ENCODE measurements at regions not wholly inside any gene's neighbourhood (a gene's known extent, or its start where the extent isn't known, plus 50 kb on each side); places are given as distances from the start of the nearest gene placed in this dataset.

- Histone ChIP-seq H3K4me1 (ENCODE audit: low read length) (no peaks in the 10 kb centered on the region), H3K79me2 (ENCODE audit: low read length) (no peaks in the 10 kb centered on the region), H4K20me1 (ENCODE audit: insufficient read depth, low read length) (no peaks in the 10 kb centered on the region), H3K36me3 (replicated peaks; ENCODE audit: low read depth, low read length) (no peaks in the 10 kb centered on the region), H3K27ac (ENCODE audit: low read length) (no peak overlapping the region), H2AFZ (ENCODE audit: low read depth, low read length) (no peak overlapping the region), H3K4me3 (ENCODE audit: low read length) (no peak overlapping the region), H3K4me2 (ENCODE audit: low read length) (no peak overlapping the region), H3K9ac (ENCODE audit: low read length) (no peak overlapping the region), H3K9me3 (ENCODE audit: insufficient read depth, low read length) (no peaks in the 10 kb centered on the region), H3K27me3 (ENCODE audit: low read depth, low read length) (no peaks in the 10 kb centered on the region)
- TF ChIP-seq EZH2phosphoT487 (IDR thresholded peaks at IDR 0.05; ENCODE audit: low read depth) (no peak), CTCF (IDR thresholded peaks at IDR 0.05; ENCODE audit: low read depth, low read length) (no peak)
These were observed 382.9 kb upstream of the NPVF start for GRCh38 chr7:25611196-25611595.

- Histone ChIP-seq H3K79me2 (ENCODE audit: low read length) (no peaks in the 10 kb centered on the region), H3K4me3 (ENCODE audit: low read length) (no peak overlapping the region), H3K4me2 (ENCODE audit: low read length) (no peak overlapping the region), H3K4me1 (ENCODE audit: low read length) (no peaks in the 10 kb centered on the region), H3K9ac (ENCODE audit: low read length) (no peak overlapping the region), H3K36me3 (replicated peaks; ENCODE audit: low read depth, low read length) (no peaks in the 10 kb centered on the region), H4K20me1 (ENCODE audit: insufficient read depth, low read length) (no peaks in the 10 kb centered on the region), H2AFZ (ENCODE audit: low read depth, low read length) (no peak overlapping the region), H3K27ac (ENCODE audit: low read length) (no peak overlapping the region), H3K27me3 (ENCODE audit: low read depth, low read length) (no peaks in the 10 kb centered on the region), H3K9me3 (ENCODE audit: insufficient read depth, low read length) (no peaks in the 10 kb centered on the region)
- no peak for TF ChIP-seq CTCF (IDR thresholded peaks at IDR 0.05; ENCODE audit: low read depth, low read length)
- no peak for TF ChIP-seq EZH2phosphoT487 (IDR thresholded peaks at IDR 0.05; ENCODE audit: low read depth)
These were observed 385.6 kb upstream of the NPVF start for GRCh38 chr7:25613912-25614311.

- Histone ChIP-seq H3K4me2 (ENCODE audit: low read length) (no peak overlapping the region), H3K4me1 (ENCODE audit: low read length) (no peaks in the 10 kb centered on the region), H3K27me3 (ENCODE audit: low read depth, low read length) (no peaks in the 10 kb centered on the region), H3K27ac (ENCODE audit: low read length) (no peak overlapping the region), H3K9ac (ENCODE audit: low read length) (no peak overlapping the region), H3K79me2 (ENCODE audit: low read length) (no peaks in the 10 kb centered on the region), H3K4me3 (ENCODE audit: low read length) (no peak overlapping the region), H4K20me1 (ENCODE audit: insufficient read depth, low read length) (no peaks in the 10 kb centered on the region), H3K9me3 (ENCODE audit: insufficient read depth, low read length) (no peaks in the 10 kb centered on the region), H2AFZ (ENCODE audit: low read depth, low read length) (no peak overlapping the region), H3K36me3 (replicated peaks; ENCODE audit: low read depth, low read length) (no peaks in the 10 kb centered on the region)
- TF ChIP-seq CTCF (IDR thresholded peaks at IDR 0.05; ENCODE audit: low read depth, low read length) (no peak), EZH2phosphoT487 (IDR thresholded peaks at IDR 0.05; ENCODE audit: low read depth) (no peak)
These were observed 386.1 kb upstream of the NPVF start for GRCh38 chr7:25614415-25614814.

- Histone ChIP-seq H3K27me3 (ENCODE audit: low read depth, low read length) (no peaks in the 10 kb centered on the region), H2AFZ (ENCODE audit: low read depth, low read length) (no peak overlapping the region), H3K4me1 (ENCODE audit: low read length) (no peaks in the 10 kb centered on the region), H3K9me3 (ENCODE audit: insufficient read depth, low read length) (no peaks in the 10 kb centered on the region), H4K20me1 (ENCODE audit: insufficient read depth, low read length) (no peaks in the 10 kb centered on the region), H3K4me2 (ENCODE audit: low read length) (no peak overlapping the region), H3K79me2 (ENCODE audit: low read length) (no peaks in the 10 kb centered on the region), H3K36me3 (replicated peaks; ENCODE audit: low read depth, low read length) (no peaks in the 10 kb centered on the region), H3K4me3 (ENCODE audit: low read length) (no peak overlapping the region), H3K27ac (ENCODE audit: low read length) (no peak overlapping the region), H3K9ac (ENCODE audit: low read length) (no peak overlapping the region)
- no peak for TF ChIP-seq EZH2phosphoT487 (IDR thresholded peaks at IDR 0.05; ENCODE audit: low read depth)
- TF ChIP-seq CTCF (IDR thresholded peaks at IDR 0.05; ENCODE audit: low read depth, low read length) = no peak
These were observed 386.7 kb upstream of the NPVF start for GRCh38 chr7:25615003-25615402.

Measured in OCI-LY3 (cell line).